AG10803 (cell line): ENCODE measurements at regions not wholly inside any gene's neighbourhood (a gene's known extent, or its start where the extent isn't known, plus 50 kb on each side); places are given as distances from the start of the nearest gene placed in this dataset.

ENCODE experiments used
- DNase-seq: peaks from one replicate; pipeline ENCODE4 v3.0.0; 2010; ENCODE audit warnings: low read depth
- H3K4me3 ChIP-seq: 2 replicates; pipeline ENCODE4 v1.5.1; 2011; ENCODE audit warnings: mild to moderate bottlenecking, low read length, control low read depth
- TF ChIP-seq, protein P1 (sequence below): conservative IDR thresholded peaks from 2 replicates; pipeline ENCODE4 v1.5.1; 2011; ENCODE audit warnings: mild to moderate bottlenecking, low read length, control low read depth, inconsistent platforms

DNA sequence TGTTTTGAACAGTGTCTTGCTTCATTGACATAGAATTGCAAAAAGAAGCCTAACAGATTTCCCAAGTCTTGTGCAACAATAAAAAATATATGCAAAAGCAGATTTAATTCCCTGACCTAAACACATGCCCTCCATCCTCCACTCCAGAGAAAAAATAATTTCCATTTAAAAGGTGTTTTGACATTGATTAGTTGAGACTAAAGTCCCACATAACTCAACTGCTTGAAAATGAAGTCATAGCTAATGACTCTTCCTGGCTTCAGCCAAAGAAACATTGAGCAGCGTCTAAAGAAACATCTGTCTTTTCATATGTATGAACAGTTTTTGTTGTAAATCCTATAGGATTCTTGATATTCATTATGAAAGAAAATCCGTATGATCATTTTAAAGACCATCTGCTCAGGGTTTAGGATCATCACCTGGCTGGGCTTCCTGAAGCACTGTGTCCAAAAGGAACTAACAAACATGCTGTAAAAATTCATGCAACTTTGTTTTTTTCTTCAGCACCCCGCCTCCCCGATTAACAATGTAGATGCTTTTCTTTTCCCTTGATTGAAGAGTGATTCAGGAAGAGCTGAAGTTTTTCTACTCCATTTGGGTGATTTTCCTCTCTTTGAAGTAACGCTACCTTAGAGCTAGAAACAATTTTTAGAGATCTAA lies 273.4 kb downstream of the HS3ST1 start:
- no peak for DNase-seq
- TF ChIP-seq, protein P1, sequence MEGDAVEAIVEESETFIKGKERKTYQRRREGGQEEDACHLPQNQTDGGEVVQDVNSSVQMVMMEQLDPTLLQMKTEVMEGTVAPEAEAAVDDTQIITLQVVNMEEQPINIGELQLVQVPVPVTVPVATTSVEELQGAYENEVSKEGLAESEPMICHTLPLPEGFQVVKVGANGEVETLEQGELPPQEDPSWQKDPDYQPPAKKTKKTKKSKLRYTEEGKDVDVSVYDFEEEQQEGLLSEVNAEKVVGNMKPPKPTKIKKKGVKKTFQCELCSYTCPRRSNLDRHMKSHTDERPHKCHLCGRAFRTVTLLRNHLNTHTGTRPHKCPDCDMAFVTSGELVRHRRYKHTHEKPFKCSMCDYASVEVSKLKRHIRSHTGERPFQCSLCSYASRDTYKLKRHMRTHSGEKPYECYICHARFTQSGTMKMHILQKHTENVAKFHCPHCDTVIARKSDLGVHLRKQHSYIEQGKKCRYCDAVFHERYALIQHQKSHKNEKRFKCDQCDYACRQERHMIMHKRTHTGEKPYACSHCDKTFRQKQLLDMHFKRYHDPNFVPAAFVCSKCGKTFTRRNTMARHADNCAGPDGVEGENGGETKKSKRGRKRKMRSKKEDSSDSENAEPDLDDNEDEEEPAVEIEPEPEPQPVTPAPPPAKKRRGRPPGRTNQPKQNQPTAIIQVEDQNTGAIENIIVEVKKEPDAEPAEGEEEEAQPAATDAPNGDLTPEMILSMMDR = no peak
- no peak overlapping the region for H3K4me3 ChIP-seq

DNA sequence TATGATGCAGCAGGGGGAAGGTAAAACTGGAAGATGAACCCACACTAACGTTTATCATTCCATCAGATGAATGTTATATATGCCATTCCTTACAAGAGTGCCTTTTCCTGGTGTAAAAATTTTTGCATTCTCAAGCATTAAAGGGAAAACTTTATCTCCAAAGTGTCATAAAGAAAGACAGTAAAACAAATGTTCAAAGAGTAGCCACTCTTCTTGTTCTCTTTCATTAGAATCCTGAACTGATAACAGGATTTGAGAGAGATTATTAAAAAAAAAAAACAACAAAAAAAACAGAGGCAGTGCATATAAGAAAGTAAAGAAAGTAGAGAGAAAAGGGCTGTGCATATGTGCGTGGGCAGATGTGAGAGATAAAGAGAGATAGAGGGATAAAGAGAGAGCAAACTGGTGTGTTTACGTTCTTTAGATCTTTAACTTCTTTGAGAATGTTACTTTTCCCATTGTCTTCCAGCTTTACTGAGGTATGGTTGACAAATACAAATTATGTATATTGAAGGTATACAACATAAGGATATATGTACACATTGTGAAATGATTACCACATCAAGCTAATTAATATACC lies 275.4 kb downstream of the HS3ST1 start:
- H3K4me3 ChIP-seq = no peak overlapping the region
- no peak for DNase-seq
- TF ChIP-seq, protein P1 = no peak

DNA sequence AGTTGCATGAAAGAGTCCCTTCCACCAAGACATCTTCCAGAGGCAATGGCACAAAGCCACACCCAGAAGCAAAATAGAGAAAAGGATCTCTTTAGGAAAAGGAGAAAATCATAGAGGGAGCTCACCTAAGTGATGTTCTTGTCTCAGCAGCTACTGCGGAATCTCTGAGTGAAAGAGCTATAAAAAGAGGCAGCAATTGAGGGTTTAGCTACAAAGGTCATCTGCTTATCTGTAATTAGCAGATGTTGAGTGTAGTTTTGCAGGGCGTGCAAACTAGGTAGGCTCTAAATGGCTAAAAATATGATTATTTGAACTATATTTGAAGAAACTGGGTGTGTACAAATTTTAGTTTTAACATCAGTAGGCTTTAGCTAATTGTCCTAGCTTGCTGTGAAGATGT lies 276.0 kb downstream of the HS3ST1 start:
- H3K4me3 ChIP-seq = no peak overlapping the region
- TF ChIP-seq, protein P1 = no peak
- no peak for DNase-seq

DNA sequence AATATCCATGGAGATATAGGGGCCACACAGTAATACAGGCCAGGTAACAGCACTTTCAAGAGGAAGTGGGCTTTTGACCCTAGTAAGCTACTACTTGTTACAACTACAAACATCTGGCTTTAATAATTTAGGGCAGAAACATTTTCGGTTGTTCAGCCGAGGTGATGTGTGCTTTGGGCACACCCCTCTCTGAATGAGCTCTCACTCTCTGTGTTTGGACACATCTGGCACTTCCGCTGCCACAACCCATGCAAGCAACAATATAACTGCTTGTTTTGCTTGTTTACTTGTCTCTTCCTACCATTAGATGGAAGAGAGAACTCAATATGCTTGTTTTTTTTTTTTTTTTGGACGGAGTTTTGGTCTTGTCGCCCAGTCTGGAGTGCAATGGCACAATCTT lies 277.2 kb downstream of the HS3ST1 start:
- no peak overlapping the region for H3K4me3 ChIP-seq
- no peak for DNase-seq
- TF ChIP-seq, protein P1 = no peak

DNA sequence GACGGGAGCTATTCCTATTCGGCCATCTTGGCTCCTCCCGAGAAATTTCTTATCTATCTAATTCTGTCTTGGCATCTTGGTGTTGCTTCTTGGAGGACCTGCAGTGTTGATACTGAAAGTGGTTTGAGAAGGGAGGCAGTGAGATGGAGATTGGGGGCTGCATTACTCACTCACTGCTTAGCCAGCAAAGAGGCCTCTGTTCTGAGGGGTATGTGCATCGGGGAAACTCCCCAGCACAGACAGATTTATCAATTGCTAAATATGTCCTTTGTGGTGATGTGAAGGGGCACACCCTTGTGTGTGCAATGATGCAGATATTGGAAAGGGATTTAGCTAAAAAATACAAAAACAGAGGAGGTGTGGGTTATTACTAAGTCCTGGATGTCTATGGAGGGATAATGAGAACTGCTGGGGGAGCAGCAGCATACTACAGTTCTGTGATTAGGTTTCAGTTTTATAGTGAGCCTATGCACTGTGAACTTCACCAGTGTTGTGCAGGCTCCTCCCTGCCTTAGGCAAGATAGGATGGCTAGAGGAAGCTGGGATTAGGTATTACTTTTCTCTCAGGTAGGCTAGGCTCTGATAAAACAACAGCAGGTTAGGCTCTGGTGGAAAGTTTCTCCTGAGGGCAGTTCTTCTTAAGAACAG lies 279.0 kb downstream of the HS3ST1 start:
- no peak overlapping the region for H3K4me3 ChIP-seq
- DNase-seq = no peak
- TF ChIP-seq, protein P1 = no peak

DNA sequence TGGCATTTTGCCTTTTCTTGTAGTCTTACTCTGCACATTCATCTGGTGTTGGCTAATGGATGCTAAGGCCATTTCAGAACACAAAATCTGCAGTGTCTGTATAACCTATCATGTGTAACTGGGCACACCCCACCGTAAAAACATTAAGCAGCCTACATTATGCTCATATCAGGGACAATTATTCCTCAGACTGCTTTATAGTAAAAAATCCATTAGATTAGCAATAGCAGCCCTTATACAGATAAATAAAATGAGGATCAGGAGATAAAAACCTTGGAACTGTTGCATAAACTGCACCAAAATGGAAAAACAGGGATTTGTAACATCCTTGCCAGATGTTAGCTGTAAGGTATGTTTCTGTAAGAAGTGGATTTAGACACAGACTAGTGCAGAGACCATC lies 288.8 kb downstream of the HS3ST1 start:
- no peak overlapping the region for H3K4me3 ChIP-seq
- no peak for DNase-seq
- TF ChIP-seq, protein P1 = no peak

DNA sequence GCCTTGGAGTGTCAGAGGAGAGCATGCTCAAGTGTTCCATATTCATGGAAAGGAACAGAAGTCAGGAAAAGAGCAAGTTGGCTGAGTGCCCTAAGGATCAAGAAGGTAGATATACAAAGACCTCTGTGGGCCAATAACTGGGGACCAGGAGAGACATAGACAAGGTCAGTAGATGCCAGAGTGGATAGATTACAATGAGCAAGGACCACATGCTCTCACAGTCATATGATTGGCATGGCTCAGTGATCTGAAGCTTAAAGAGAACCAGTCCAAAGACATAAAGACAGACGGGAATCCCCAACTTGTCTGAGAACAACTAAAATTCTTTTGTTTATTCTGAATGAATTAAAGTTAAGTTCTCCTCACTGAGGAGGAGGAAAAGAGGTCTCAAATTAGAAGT lies 289.7 kb downstream of the HS3ST1 start:
- no peak for DNase-seq
- TF ChIP-seq, protein P1 = no peak
- no peak overlapping the region for H3K4me3 ChIP-seq
